Peyer's patch (tissue), 4 donors: ENCODE measurements at regions not wholly inside any gene's neighbourhood (a gene's known extent, or its start where the extent isn't known, plus 50 kb on each side); places are given as distances from the start of the nearest gene placed in this dataset.

Experiments
- DNase-seq, 3 donors: peaks; one replicate each; pipeline ENCODE4 v3.0.0-alpha.2; 2017 to 2019
- H3K27ac ChIP-seq, 4 donors: fragments of 200-600 bp; sonication (generic); one replicate each; pipeline ENCODE4 v1.5.1; 2016 to 2019
- H3K27me3 ChIP-seq, 2 donors: fragments of 200-600 bp; sonication (generic); one replicate each; pipeline ENCODE4 v1.5.1; 2019
- H3K36me3 ChIP-seq, 3 donors: fragments of 200-600 bp; sonication (generic); one replicate each; pipeline ENCODE4 v1.5.1; 2016 to 2019
- H3K4me1 ChIP-seq, 4 donors: fragments of 200-600 bp; sonication (generic); one replicate each; pipeline ENCODE4 v1.5.1; 2016 to 2019
- H3K4me3 ChIP-seq, 4 donors: fragments of 200-600 bp; sonication (generic); 1 replicate in 3 of 4; 2 replicates in 1 of 4; pipeline ENCODE4 v1.5.1; 2016 to 2019; ENCODE audit warnings: mild to moderate bottlenecking in 1 of 4
- H3K9me3 ChIP-seq, 4 donors: fragments of 200-600 bp; sonication (generic); one replicate each; pipeline ENCODE4 v1.5.1; 2016 to 2019; ENCODE audit warnings: mild to moderate bottlenecking in 1 of 4
- CTCF ChIP-seq, 6 experiments: fragments of 450-650 bp in 4 of 6; fragments of 200-600 bp in 2 of 6; sonication (generic) in 1 of 6; IDR thresholded peaks; one replicate each; pipeline ENCODE4 v1.5.1; 2017 to 2019; ENCODE audit warnings: antibody characterized with exemption in 6 of 6, mild to moderate bottlenecking in 3 of 6, moderate library complexity in 1 of 6
- POLR2A ChIP-seq, 2 donors: fragments of 450-650 bp; IDR thresholded peaks; one replicate each; pipeline ENCODE4 v1.5.1; 2017; ENCODE audit warnings: antibody characterized with exemption in 2 of 2, mild to moderate bottlenecking in 2 of 2, moderate library complexity in 2 of 2

GRCh38 chr12:91422127-91422526 lies 239.5 kb upstream of the DCN start:
- no peaks in the 10 kb centered on the region for H3K36me3 ChIP-seq
- DNase-seq, result no peak
- H3K4me3 ChIP-seq, result no peak overlapping the region
- no peaks in the 10 kb centered on the region for H3K9me3 ChIP-seq
- H3K4me1 ChIP-seq, result no peaks in the 10 kb centered on the region
- no peak for TF ChIP-seq CTCF (IDR thresholded peaks at IDR 0.05)
- no peak for TF ChIP-seq POLR2A (IDR thresholded peaks at IDR 0.05)
- H3K27ac ChIP-seq, result no peak overlapping the region
- H3K27me3 ChIP-seq, result no peaks in the 10 kb centered on the region

GRCh38 chr12:91419809-91420208 lies 237.2 kb upstream of the DCN start:
- Histone ChIP-seq H3K36me3 (no peaks in the 10 kb centered on the region), H3K27me3 (no peaks in the 10 kb centered on the region), H3K9me3 (no peaks in the 10 kb centered on the region), H3K4me1 (no peaks in the 10 kb centered on the region), H3K27ac (no peak overlapping the region), H3K4me3 (no peak overlapping the region)
- TF ChIP-seq POLR2A (IDR thresholded peaks at IDR 0.05) (no peak), CTCF (IDR thresholded peaks at IDR 0.05) (no peak)
- no peak for DNase-seq

- DNase-seq, result no peak
- TF ChIP-seq CTCF (IDR thresholded peaks at IDR 0.05) (no peak), POLR2A (IDR thresholded peaks at IDR 0.05) (no peak)
- Histone ChIP-seq H3K4me1 (no peaks in the 10 kb centered on the region), H3K27ac (no peak overlapping the region), H3K4me3 (no peak overlapping the region), H3K36me3 (no peaks in the 10 kb centered on the region), H3K9me3 (no peaks in the 10 kb centered on the region), H3K27me3 (no peaks in the 10 kb centered on the region)
Observed at GRCh38 chr12:91418221-91419090, 235.8 kb upstream of the DCN start.

- no peak overlapping the region for H3K4me3 ChIP-seq
- H3K27me3 ChIP-seq, result no peaks in the 10 kb centered on the region
- TF ChIP-seq CTCF (IDR thresholded peaks at IDR 0.05), result no peak
- TF ChIP-seq POLR2A (IDR thresholded peaks at IDR 0.05), result no peak
- no peak overlapping the region for H3K27ac ChIP-seq
- H3K9me3 ChIP-seq, result no peaks in the 10 kb centered on the region
- no peaks in the 10 kb centered on the region for H3K4me1 ChIP-seq
- H3K36me3 ChIP-seq, result no peaks in the 10 kb centered on the region
- DNase-seq, result no peak
Observed at GRCh38 chr12:91417650-91418049, 235.0 kb upstream of the DCN start.

GRCh38 chr12:91414636-91415035 lies 232.0 kb upstream of the DCN start:
- Histone ChIP-seq H3K27me3 (no peaks in the 10 kb centered on the region), H3K4me3 (no peak overlapping the region), H3K36me3 (no peaks in the 10 kb centered on the region), H3K9me3 (no peaks in the 10 kb centered on the region), H3K27ac (no peak overlapping the region), H3K4me1 (no peaks in the 10 kb centered on the region)
- no peak for TF ChIP-seq POLR2A (IDR thresholded peaks at IDR 0.05)
- DNase-seq, result no peak

GRCh38 chr12:91413581-91414546 lies 231.2 kb upstream of the DCN start:
- no peak for TF ChIP-seq POLR2A (IDR thresholded peaks at IDR 0.05)
- TF ChIP-seq CTCF (IDR thresholded peaks at IDR 0.05), result no peak
- Histone ChIP-seq H3K4me3 (no peak overlapping the region), H3K27ac (no peak overlapping the region), H3K9me3 (no peaks in the 10 kb centered on the region), H3K27me3 (no peaks in the 10 kb centered on the region), H3K36me3 (no peaks in the 10 kb centered on the region), H3K4me1 (no peaks in the 10 kb centered on the region)
- DNase-seq, result no peak
